ENCODE measurements at regions not wholly inside any gene's neighbourhood (a gene's known extent, or its start where the extent isn't known, plus 50 kb on each side); places are given as distances from the start of the nearest gene placed in this dataset.

DNA sequence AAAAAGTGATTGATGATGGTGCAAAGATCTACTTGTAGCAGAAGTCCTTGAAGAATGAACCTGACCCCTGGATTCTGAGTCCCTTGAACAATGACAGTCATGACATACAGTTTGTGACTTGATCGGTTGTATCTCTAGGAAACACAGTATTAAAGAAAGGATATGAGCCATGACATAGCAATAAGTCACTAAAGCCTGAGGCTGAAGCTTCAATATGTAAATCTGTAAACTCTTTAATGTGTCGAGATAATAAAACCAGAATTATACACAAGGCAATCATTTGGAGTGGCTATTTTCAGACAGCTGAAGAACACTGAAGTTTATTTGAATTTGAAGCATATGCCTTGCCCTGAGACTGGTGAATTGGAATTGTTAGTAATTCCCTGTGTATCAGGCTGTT lies 911.5 kb upstream of the RAG2 start:
- Histone ChIP-seq H3K79me2 (no peaks in the 10 kb centered on the region), H3K9ac (no peak overlapping the region), H3K4me2 (ENCODE audit: low read length) (no peak overlapping the region), H2AFZ (no peak overlapping the region), H3K27ac (no peak overlapping the region), H3K9me3 (ENCODE audit: control insufficient read depth, low read length) (no peaks in the 10 kb centered on the region), H3K27me3 (ENCODE audit: control insufficient read depth, insufficient read depth, low read length) (no peaks in the 10 kb centered on the region), H3K4me3 (ENCODE audit: low read depth, low read length) (no peak overlapping the region), H3K36me3 (ENCODE audit: control insufficient read depth, insufficient read depth, low read length) (no peaks in the 10 kb centered on the region), H3K4me1 (no peaks in the 10 kb centered on the region)
- TF ChIP-seq, protein P1, sequence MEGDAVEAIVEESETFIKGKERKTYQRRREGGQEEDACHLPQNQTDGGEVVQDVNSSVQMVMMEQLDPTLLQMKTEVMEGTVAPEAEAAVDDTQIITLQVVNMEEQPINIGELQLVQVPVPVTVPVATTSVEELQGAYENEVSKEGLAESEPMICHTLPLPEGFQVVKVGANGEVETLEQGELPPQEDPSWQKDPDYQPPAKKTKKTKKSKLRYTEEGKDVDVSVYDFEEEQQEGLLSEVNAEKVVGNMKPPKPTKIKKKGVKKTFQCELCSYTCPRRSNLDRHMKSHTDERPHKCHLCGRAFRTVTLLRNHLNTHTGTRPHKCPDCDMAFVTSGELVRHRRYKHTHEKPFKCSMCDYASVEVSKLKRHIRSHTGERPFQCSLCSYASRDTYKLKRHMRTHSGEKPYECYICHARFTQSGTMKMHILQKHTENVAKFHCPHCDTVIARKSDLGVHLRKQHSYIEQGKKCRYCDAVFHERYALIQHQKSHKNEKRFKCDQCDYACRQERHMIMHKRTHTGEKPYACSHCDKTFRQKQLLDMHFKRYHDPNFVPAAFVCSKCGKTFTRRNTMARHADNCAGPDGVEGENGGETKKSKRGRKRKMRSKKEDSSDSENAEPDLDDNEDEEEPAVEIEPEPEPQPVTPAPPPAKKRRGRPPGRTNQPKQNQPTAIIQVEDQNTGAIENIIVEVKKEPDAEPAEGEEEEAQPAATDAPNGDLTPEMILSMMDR (IDR thresholded peaks at IDR 0.05) = no peak

DNA sequence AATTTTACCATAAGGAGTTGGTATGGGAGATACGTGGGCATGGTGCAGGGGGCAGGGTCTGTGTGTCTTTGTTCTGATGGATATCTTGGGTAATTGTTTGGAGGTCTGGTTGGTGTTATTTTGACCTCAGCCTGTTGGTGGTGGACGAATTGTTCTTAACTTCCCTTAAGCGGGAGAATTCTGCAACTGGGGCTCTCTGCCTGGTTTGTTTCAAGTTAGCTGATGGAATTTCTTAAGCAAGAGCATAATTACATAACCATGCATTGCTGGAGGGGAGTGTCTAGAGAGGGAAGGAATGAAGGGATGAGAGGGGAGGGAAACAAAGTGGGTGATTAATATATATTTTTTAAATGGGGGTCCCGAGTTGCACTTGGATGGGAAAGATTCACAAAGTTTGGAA lies 908.5 kb upstream of the RAG2 start:
- TF ChIP-seq, protein P1 (IDR thresholded peaks at IDR 0.05) = no peak
- no peak overlapping the region for H3K4me2 ChIP-seq (ENCODE audit: low read length)
- no peak overlapping the region for H3K4me3 ChIP-seq (ENCODE audit: low read depth, low read length)
- H3K79me2 ChIP-seq = no peaks in the 10 kb centered on the region
- no peaks in the 10 kb centered on the region for H3K9me3 ChIP-seq (ENCODE audit: control insufficient read depth, low read length)
- no peak overlapping the region for H3K27ac ChIP-seq
- no peaks in the 10 kb centered on the region for H3K36me3 ChIP-seq (ENCODE audit: control insufficient read depth, insufficient read depth, low read length)
- H2AFZ ChIP-seq = no peak overlapping the region
- H3K9ac ChIP-seq = no peak overlapping the region
- no peaks in the 10 kb centered on the region for H3K4me1 ChIP-seq
- no peaks in the 10 kb centered on the region for H3K27me3 ChIP-seq (ENCODE audit: control insufficient read depth, insufficient read depth, low read length)

DNA sequence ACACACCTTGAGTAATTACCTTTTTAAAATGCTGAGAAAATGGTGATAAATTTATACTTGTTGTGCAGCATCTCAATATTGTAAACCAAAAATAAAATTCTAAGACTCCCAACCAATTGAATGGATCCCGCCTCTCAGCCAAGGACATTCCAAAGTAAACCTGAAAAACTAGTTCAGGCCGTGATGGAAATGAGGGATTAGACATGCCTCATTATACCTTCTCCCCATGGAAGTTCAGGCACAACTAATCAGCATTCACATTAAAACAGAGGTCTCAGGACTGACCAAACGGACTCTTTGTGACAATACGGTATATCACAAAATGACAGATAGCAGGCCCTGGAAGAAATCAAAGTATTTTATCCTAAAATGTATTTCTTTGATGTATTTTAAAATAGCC lies 907.4 kb upstream of the RAG2 start:
- no peak overlapping the region for H3K9ac ChIP-seq
- no peak overlapping the region for H3K4me2 ChIP-seq (ENCODE audit: low read length)
- H3K79me2 ChIP-seq = no peaks in the 10 kb centered on the region
- H2AFZ ChIP-seq = no peak overlapping the region
- no peak overlapping the region for H3K27ac ChIP-seq
- TF ChIP-seq, protein P1 (IDR thresholded peaks at IDR 0.05) = no peak
- no peaks in the 10 kb centered on the region for H3K36me3 ChIP-seq (ENCODE audit: control insufficient read depth, insufficient read depth, low read length)
- no peaks in the 10 kb centered on the region for H3K27me3 ChIP-seq (ENCODE audit: control insufficient read depth, insufficient read depth, low read length)
- no peak overlapping the region for H3K4me3 ChIP-seq (ENCODE audit: low read depth, low read length)
- no peaks in the 10 kb centered on the region for H3K4me1 ChIP-seq
- H3K9me3 ChIP-seq (ENCODE audit: control insufficient read depth, low read length) = no peaks in the 10 kb centered on the region

DNA sequence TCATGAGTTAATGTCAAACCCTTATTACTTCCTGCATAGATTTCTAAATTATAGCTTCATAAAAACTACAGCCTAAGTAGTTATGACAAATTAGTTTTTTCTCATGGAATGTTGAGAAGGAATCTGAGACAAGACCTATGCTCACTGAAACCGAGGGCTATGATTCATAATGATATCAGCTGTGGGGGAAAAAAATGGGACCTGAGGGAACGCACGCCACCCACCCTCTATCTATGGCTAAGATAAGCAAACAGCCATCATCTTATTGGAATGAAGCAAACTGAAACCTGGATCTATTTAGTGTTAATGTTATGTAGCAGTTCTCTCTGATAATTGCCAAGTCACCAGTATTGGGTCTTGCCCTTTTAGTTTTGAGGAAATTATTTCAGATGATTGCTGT lies 906.9 kb upstream of the RAG2 start:
- no peaks in the 10 kb centered on the region for H3K4me1 ChIP-seq
- TF ChIP-seq, protein P1 (IDR thresholded peaks at IDR 0.05) = no peak
- H3K4me2 ChIP-seq (ENCODE audit: low read length) = no peak overlapping the region
- no peaks in the 10 kb centered on the region for H3K79me2 ChIP-seq
- no peak overlapping the region for H3K4me3 ChIP-seq (ENCODE audit: low read depth, low read length)
- H3K36me3 ChIP-seq (ENCODE audit: control insufficient read depth, insufficient read depth, low read length) = no peaks in the 10 kb centered on the region
- no peak overlapping the region for H3K9ac ChIP-seq
- no peaks in the 10 kb centered on the region for H3K27me3 ChIP-seq (ENCODE audit: control insufficient read depth, insufficient read depth, low read length)
- no peaks in the 10 kb centered on the region for H3K9me3 ChIP-seq (ENCODE audit: control insufficient read depth, low read length)
- H2AFZ ChIP-seq = no peak overlapping the region
- H3K27ac ChIP-seq = no peak overlapping the region

DNA sequence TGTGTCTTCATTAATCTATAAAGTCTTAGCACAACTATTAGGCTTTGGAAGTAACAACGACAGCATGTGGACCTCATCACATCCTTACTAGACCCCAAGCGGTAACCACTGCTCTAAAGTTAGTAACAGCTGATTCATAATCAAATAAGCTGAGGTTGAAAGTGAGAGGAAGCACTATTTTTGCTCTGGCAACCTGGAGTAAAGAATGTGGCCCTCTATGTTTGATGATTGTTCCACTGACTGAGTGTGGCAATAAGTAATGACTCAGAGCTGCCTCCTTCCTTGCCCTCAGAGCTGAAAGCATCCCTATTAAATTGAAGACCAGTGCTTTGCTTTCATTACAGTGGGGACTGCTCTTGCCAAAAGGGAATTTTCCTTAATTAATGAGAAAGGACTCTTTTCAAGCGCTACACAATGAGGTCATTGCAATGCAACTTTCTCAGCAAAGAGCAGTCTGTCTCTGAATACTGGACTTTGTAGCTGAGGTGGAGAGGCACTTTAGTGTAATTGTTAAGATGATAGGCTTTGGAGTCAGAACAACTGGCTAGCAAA lies 906.1 kb upstream of the RAG2 start:
- Histone ChIP-seq H3K4me1 (no peaks in the 10 kb centered on the region), H3K9me3 (ENCODE audit: control insufficient read depth, low read length) (no peaks in the 10 kb centered on the region), H3K9ac (no peak overlapping the region), H3K4me3 (ENCODE audit: low read depth, low read length) (no peak overlapping the region), H3K27ac (no peak overlapping the region), H3K79me2 (no peaks in the 10 kb centered on the region), H3K27me3 (ENCODE audit: control insufficient read depth, insufficient read depth, low read length) (no peaks in the 10 kb centered on the region), H3K4me2 (ENCODE audit: low read length) (no peak overlapping the region), H3K36me3 (ENCODE audit: control insufficient read depth, insufficient read depth, low read length) (no peaks in the 10 kb centered on the region), H2AFZ (no peak overlapping the region)
- TF ChIP-seq, protein P1 (IDR thresholded peaks at IDR 0.05) = no peak
